COLO668 (cell line): ENCODE measurements at regions not wholly inside any gene's neighbourhood (a gene's known extent, or its start where the extent isn't known, plus 50 kb on each side); places are given as distances from the start of the nearest gene placed in this dataset.

Experiments used
- DNase-seq: peaks from one replicate; lab custom pipeline; 2025; ENCODE audit not compliant: unreplicated experiment; lab: John Stamatoyannopoulos, UW

- DNase-seq, result no peak
Observed at GRCh38 chr10:36333446-36333845, 691.4 kb upstream of the FZD8 start.

GRCh38 chr10:36332926-36333325 is 690.8 kb upstream of the FZD8 start:
- no peak for DNase-seq

- DNase-seq, result no peak
Observed at GRCh38 chr10:36331121-36331520, 689.0 kb upstream of the FZD8 start.

GRCh38 chr10:36325815-36326214 is 683.7 kb upstream of the FZD8 start:
- DNase-seq, result no peak

- DNase-seq, result no peak
Observed at GRCh38 chr10:36324831-36325230, 682.7 kb upstream of the FZD8 start.

- DNase-seq, result no peak
Observed at GRCh38 chr10:36313142-36313541, 671.0 kb upstream of the FZD8 start.

- no peak for DNase-seq
Observed at GRCh38 chr10:36303896-36304295, 661.8 kb upstream of the FZD8 start.

- DNase-seq, result no peak
Observed at GRCh38 chr10:36302086-36302485, 660.0 kb upstream of the FZD8 start.

GRCh38 chr10:36301539-36301938 is 659.4 kb upstream of the FZD8 start:
- no peak for DNase-seq

- DNase-seq, result no peak
Observed at GRCh38 chr10:36301139-36301538, 659.0 kb upstream of the FZD8 start.

GRCh38 chr10:36283827-36284226 is 641.7 kb upstream of the FZD8 start:
- DNase-seq, result no peak

GRCh38 chr10:36281831-36282331 is 639.8 kb upstream of the FZD8 start:
- no peak for DNase-seq

GRCh38 chr10:36280890-36281499 is 638.9 kb upstream of the FZD8 start:
- DNase-seq, result no peak

- no peak for DNase-seq
Observed at GRCh38 chr10:36280321-36280741, 638.2 kb upstream of the FZD8 start.

GRCh38 chr10:36278176-36278575 is 636.1 kb upstream of the FZD8 start:
- DNase-seq, result no peak

GRCh38 chr10:36277459-36277858 is 635.4 kb upstream of the FZD8 start:
- DNase-seq, result no peak

- DNase-seq, result no peak
Observed at GRCh38 chr10:36271627-36272340, 629.7 kb upstream of the FZD8 start.

- no peak for DNase-seq
Observed at GRCh38 chr10:36269222-36269621, 627.1 kb upstream of the FZD8 start.

- no peak for DNase-seq
Observed at GRCh38 chr10:36266923-36267322, 624.8 kb upstream of the FZD8 start.

- DNase-seq, result no peak
Observed at GRCh38 chr10:36265741-36266140, 623.6 kb upstream of the FZD8 start.

GRCh38 chr10:36263871-36264270 is 621.8 kb upstream of the FZD8 start:
- DNase-seq, result no peak

- no peak for DNase-seq
Observed at GRCh38 chr10:36256948-36257356, 614.9 kb upstream of the FZD8 start.

- no peak for DNase-seq
Observed at GRCh38 chr10:36256166-36256565, 614.1 kb upstream of the FZD8 start.
